Tibial nerve (tissue), 4 donors: ENCODE measurements at regions not wholly inside any gene's neighbourhood (a gene's known extent, or its start where the extent isn't known, plus 50 kb on each side); places are given as distances from the start of the nearest gene placed in this dataset.

ENCODE experiments used
- DNase-seq, 2 donors: peaks; one replicate each; pipeline ENCODE4 v3.0.0-alpha.2; 2019; ENCODE audit warnings: low spot score in 2 of 2
- H3K27ac ChIP-seq, 4 donors: fragments of 200-600 bp; sonication (generic) in 3 of 4; one replicate each; pipeline ENCODE4 v1.5.1; 2017 to 2019; ENCODE audit warnings: mild to moderate bottlenecking in 1 of 4
- H3K27me3 ChIP-seq, 2 donors: fragments of 200-600 bp; sonication (generic) in 1 of 2; one replicate each; pipeline versions ENCODE4 v1.5.1 to v1.6.0; 2017 to 2019
- H3K36me3 ChIP-seq, 3 donors: fragments of 200-600 bp; sonication (generic); one replicate each; pipeline ENCODE4 v1.5.1; 2018 to 2019
- H3K4me1 ChIP-seq, 4 donors: fragments of 200-600 bp; sonication (generic) in 3 of 4; one replicate each; pipeline ENCODE4 v1.5.1; 2017 to 2019
- H3K4me3 ChIP-seq, 4 donors: fragments of 200-600 bp; sonication (generic) in 3 of 4; one replicate each; pipeline ENCODE4 v1.5.1; 2017 to 2019; ENCODE audit warnings: mild to moderate bottlenecking in 1 of 4, moderate library complexity in 1 of 4
- H3K9me3 ChIP-seq, 4 donors: fragments of 200-600 bp; sonication (generic) in 3 of 4; one replicate each; pipeline ENCODE4 v1.5.1; 2017 to 2019
- EP300 ChIP-seq, 2 donors: sonication (generic); formaldehyde crosslinking; IDR thresholded peaks; one replicate each; pipeline ENCODE4 v1.6.1; 2017; ENCODE audit warnings: antibody characterized with exemption in 2 of 2, mild to moderate bottlenecking in 1 of 2
- POLR2A ChIP-seq, 2 donors: fragments of 450-650 bp; IDR thresholded peaks; one replicate each; pipeline ENCODE4 v1.6.1; 2017; ENCODE audit warnings: antibody characterized with exemption in 2 of 2, mild to moderate bottlenecking in 2 of 2, moderate library complexity in 2 of 2
- WGBS, 2 donors: methylation state at CpG; one replicate each; pipeline ENCODE4 v1.1.5; 2018; 5-methylcytosine and 5-hydroxymethylcytosine counted together
- TF ChIP-seq, protein P1 (sequence below), 5 experiments: fragments of 200-600 bp in 3 of 5; fragments of 450-650 bp in 2 of 5; sonication (generic) in 3 of 5; IDR thresholded peaks; one replicate each; pipeline ENCODE4 v1.5.1; 2016 to 2019; ENCODE audit warnings: antibody characterized with exemption in 5 of 5, mild to moderate bottlenecking in 3 of 5, moderate library complexity in 2 of 5

DNA sequence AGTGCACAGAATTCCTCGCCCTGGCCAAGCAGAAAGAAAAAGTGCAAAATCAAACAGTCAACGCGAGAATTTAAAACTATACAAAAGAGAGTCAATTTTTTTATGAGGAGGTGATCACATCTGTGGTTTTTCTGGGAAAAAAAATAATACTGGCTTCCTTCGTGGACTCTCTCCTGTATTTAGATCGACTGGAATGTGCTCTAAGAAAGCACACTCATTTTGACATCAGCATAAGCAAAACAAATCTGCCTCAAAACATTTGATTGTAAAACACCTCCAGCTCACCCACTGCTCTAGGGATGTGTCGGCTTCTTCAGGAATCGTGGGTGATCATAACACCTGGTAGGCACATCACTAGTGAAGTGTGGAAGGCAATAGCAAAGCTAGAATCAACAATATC lies 417.4 kb upstream of the FAT1 start:
- no peaks in the 10 kb centered on the region for H3K36me3 ChIP-seq
- TF ChIP-seq EP300 (IDR thresholded peaks at IDR 0.05) (no peak), POLR2A (IDR thresholded peaks at IDR 0.05) (no peak)
- TF ChIP-seq, protein P1, sequence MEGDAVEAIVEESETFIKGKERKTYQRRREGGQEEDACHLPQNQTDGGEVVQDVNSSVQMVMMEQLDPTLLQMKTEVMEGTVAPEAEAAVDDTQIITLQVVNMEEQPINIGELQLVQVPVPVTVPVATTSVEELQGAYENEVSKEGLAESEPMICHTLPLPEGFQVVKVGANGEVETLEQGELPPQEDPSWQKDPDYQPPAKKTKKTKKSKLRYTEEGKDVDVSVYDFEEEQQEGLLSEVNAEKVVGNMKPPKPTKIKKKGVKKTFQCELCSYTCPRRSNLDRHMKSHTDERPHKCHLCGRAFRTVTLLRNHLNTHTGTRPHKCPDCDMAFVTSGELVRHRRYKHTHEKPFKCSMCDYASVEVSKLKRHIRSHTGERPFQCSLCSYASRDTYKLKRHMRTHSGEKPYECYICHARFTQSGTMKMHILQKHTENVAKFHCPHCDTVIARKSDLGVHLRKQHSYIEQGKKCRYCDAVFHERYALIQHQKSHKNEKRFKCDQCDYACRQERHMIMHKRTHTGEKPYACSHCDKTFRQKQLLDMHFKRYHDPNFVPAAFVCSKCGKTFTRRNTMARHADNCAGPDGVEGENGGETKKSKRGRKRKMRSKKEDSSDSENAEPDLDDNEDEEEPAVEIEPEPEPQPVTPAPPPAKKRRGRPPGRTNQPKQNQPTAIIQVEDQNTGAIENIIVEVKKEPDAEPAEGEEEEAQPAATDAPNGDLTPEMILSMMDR (IDR thresholded peaks at IDR 0.05): no peak
- H3K4me3 ChIP-seq: no peak overlapping the region
- no peaks in the 10 kb centered on the region for H3K9me3 ChIP-seq
- DNase-seq: no peak
- no peak overlapping the region for H3K27ac ChIP-seq
- 70 to 73% methylated on average over 7 of the region's 7 CpGs for WGBS, 2 donors
- H3K27me3 ChIP-seq: no peaks in the 10 kb centered on the region
- no peaks in the 10 kb centered on the region for H3K4me1 ChIP-seq

DNA sequence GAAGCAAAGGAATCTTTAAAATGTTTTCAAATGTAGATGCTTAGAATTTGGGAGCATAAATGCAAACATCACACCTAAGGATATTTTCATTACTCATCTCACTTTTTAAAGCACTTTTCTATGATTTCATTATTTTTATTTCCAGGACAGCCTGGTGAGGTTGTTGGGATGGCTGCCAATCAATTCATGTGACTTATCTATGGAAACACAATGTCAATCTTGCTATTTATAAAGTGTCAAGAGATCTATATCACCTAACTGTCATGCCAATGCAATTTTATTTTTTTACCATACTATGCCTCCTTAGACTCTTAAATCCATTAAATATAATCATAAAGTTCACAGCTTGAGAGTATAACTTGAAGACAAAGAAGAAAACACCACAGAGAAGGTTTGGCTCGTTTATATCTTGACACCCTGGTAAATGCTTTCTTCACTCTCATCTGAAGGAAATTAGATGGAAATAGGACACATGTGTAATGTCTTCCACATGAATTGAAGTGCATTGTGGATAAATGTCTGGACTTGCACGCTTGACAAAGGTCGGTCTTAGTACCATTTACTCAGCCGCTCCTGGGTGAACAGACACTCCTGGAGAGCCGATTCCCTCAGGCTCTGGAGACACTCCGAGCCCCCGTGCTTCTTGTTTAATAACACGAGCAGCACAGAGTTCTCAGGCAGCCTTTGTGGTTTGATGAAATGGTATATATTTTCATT lies 425.7 kb upstream of the FAT1 start:
- WGBS, 2 donors: 64 to 76% methylated on average over 8 of the region's 8 CpGs
- no peaks in the 10 kb centered on the region for H3K4me1 ChIP-seq
- H3K27me3 ChIP-seq: no peaks in the 10 kb centered on the region
- H3K36me3 ChIP-seq: no peaks in the 10 kb centered on the region
- H3K9me3 ChIP-seq: peaks cover 0 to 5% (median 0%) of the 10 kb centered on the region in 4 donors
- H3K27ac ChIP-seq: no peak overlapping the region
- TF ChIP-seq POLR2A (IDR thresholded peaks at IDR 0.05) (no peak), EP300 (IDR thresholded peaks at IDR 0.05) (no peak)
- TF ChIP-seq, protein P1 (IDR thresholded peaks at IDR 0.05): no peak
- DNase-seq: no peak
- H3K4me3 ChIP-seq: no peak overlapping the region

DNA sequence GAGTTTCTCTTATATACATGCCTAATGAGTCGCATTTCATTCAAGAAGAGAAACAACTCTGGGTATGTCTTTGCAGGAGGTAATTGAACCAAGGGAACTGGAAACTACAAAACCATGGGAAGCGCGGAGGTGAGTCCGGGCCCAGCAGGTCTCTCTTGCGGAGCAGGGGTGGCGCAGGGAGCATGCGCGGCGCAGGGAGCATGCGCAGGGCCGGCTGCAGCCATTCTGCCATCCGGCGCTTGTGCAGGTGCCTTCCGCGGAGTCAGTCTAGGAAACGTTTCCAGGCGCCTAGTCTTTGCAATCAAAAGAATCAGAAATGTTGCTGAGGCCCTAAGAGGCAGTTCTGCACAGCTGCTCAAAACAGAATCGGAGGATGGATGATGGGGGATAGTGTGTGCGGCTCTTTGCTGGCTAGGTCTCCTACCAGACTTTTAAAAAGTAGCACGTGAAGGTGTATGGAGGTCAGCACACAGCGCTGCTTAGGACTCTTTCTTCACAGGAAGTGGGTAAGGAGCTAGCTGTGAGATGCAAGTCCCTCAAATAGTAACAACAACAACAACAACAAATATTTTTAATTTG lies 433.8 kb upstream of the FAT1 start:
- H3K9me3 ChIP-seq: no peaks in the 10 kb centered on the region
- no peak for TF ChIP-seq EP300 (IDR thresholded peaks at IDR 0.05)
- no peak for TF ChIP-seq POLR2A (IDR thresholded peaks at IDR 0.05)
- TF ChIP-seq, protein P1 (IDR thresholded peaks at IDR 0.05): no peak
- 90 to 95% methylated on average over 21 of the region's 21 CpGs for WGBS, 2 donors
- H3K36me3 ChIP-seq: no peaks in the 10 kb centered on the region
- H3K27me3 ChIP-seq: no peaks in the 10 kb centered on the region
- DNase-seq: no peak
- no peak overlapping the region for H3K27ac ChIP-seq
- H3K4me3 ChIP-seq: no peak overlapping the region
- no peaks in the 10 kb centered on the region for H3K4me1 ChIP-seq

DNA sequence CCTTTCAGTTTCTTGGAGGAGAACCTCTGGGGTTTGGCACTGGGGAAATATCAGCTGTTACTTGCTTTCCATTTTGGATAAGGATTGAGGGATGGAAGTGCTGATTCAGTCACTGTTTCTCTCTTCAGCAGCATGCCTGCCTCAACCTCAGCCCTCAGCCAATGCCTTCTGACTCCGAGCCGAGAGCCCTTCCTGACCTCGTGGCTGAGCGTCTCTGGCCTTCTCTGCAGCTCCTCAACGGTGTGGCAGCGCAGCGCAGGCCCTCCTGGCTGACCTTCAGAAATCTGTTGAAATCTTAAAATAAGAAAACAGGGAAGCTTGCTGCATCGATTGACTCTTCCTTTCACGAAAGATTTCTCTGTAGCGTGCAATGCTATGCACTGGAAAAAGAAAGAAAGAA lies 434.3 kb upstream of the FAT1 start:
- Histone ChIP-seq H3K27me3 (no peaks in the 10 kb centered on the region), H3K27ac (no peak overlapping the region), H3K36me3 (no peaks in the 10 kb centered on the region), H3K9me3 (no peaks in the 10 kb centered on the region), H3K4me1 (no peaks in the 10 kb centered on the region), H3K4me3 (no peak overlapping the region)
- WGBS, 2 donors: 74 to 77% methylated on average over 10 of the region's 10 CpGs
- TF ChIP-seq, protein P1 (IDR thresholded peaks at IDR 0.05): no peak
- no peak for TF ChIP-seq POLR2A (IDR thresholded peaks at IDR 0.05)
- DNase-seq: no peak

DNA sequence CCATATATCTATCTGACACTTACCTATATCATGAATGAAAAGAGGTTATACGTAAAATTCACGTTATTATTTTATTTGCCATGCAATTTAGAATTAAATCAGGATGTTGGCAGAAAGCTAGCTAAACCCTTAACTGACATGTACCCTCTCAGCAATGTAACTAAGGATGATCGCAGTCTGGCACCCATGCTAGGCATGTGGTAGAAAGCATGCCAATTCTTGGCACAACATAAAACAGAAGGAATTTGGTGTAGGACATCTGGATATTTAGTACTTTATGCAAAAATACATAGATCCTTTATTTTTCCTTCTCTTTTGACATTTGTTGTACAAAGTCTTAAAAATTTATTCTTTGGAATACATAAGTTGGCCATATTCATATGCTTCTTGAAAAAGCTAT lies 436.8 kb upstream of the FAT1 start:
- Histone ChIP-seq H3K27me3 (no peaks in the 10 kb centered on the region), H3K4me3 (no peak overlapping the region), H3K4me1 (no peaks in the 10 kb centered on the region), H3K27ac (no peak overlapping the region), H3K36me3 (no peaks in the 10 kb centered on the region), H3K9me3 (no peaks in the 10 kb centered on the region)
- no peak for DNase-seq
- TF ChIP-seq EP300 (IDR thresholded peaks at IDR 0.05) (no peak), POLR2A (IDR thresholded peaks at IDR 0.05) (no peak)
- TF ChIP-seq, protein P1 (IDR thresholded peaks at IDR 0.05): no peak
- WGBS, 2 donors: 85 to 87% methylated on average over 3 of the region's 3 CpGs
